Mucosa of stomach (tissue), 1 donor: ENCODE measurements at regions not wholly inside any gene's neighbourhood (a gene's known extent, or its start where the extent isn't known, plus 50 kb on each side); places are given as distances from the start of the nearest gene placed in this dataset.
"Not testable (repeated sequence)": the region's sequence is repeated elsewhere in the genome, so short reads cannot be mapped to it uniquely, and the experiment has no call there.

Experiments used
- H3K27me3 ChIP-seq: one replicate; pipeline ENCODE4 v1.7.0; 2013; ENCODE audit warnings: mild to moderate bottlenecking, low read length; ENCODE audit not compliant: control insufficient read depth, insufficient read depth
- H3K36me3 ChIP-seq: one replicate; pipeline ENCODE4 v1.7.0; 2013; ENCODE audit warnings: low read length; ENCODE audit not compliant: control insufficient read depth, insufficient read depth
- H3K4me1 ChIP-seq: one replicate; pipeline ENCODE4 v1.7.0; 2013; ENCODE audit warnings: mild to moderate bottlenecking, low read length; ENCODE audit not compliant: control insufficient read depth, insufficient read depth
- H3K4me3 ChIP-seq: one replicate; pipeline ENCODE4 v1.7.0; 2013; ENCODE audit warnings: low read length
- H3K9ac ChIP-seq: one replicate; pipeline ENCODE4 v1.7.0; 2013; ENCODE audit warnings: mild to moderate bottlenecking, low read length, moderate library complexity
- H3K9me3 ChIP-seq: one replicate; pipeline ENCODE4 v1.7.0; 2013; ENCODE audit warnings: mild to moderate bottlenecking, low read length, moderate library complexity; ENCODE audit not compliant: control insufficient read depth
- donor health status: Pancreatic carcinoma.

GRCh38 chr7:32779167-32779566 lies 112.4 kb downstream of the KBTBD2 start:
- no peaks in the 10 kb centered on the region for H3K27me3 ChIP-seq
- H3K9ac ChIP-seq: no peak overlapping the region
- H3K4me3 ChIP-seq: no peak overlapping the region
- H3K36me3 ChIP-seq: no peaks in the 10 kb centered on the region
- H3K4me1 ChIP-seq: no peaks in the 10 kb centered on the region
- H3K9me3 ChIP-seq: no peaks in the 10 kb centered on the region

DNA sequence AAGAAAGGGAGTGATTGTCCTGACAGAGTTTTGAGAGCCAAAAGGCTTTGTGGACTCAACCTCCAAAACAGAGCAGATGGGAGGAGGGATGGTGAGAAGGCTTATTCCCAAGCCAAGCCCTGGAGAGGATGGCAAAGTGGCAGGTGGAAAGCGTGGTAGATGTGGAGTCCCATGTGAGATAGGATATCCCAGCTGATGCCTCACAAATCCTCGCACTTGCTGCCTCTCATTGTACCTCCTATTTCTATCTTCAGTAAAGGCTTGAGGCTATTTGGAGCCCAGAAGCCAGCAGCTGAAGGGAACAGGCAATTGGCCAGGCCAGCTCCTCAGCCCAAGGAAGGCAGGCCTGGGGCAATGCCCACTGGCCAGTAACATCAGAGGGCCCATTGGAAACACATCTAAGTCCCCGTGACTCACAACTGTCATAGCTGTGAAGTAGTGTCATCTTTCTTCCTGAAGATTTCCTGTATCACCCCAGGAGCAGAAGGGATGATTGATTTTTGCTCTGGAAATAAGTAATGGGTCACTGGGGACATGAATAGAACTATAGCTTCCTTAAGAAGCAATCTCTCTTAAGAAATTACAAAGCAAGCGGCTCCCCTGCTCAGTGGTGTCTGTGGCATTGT lies 114.4 kb downstream of the KBTBD2 start:
- not testable (repeated sequence) for H3K9ac ChIP-seq, H3K4me3 ChIP-seq, H3K27me3 ChIP-seq, H3K36me3 ChIP-seq, H3K4me1 ChIP-seq, H3K9me3 ChIP-seq

DNA sequence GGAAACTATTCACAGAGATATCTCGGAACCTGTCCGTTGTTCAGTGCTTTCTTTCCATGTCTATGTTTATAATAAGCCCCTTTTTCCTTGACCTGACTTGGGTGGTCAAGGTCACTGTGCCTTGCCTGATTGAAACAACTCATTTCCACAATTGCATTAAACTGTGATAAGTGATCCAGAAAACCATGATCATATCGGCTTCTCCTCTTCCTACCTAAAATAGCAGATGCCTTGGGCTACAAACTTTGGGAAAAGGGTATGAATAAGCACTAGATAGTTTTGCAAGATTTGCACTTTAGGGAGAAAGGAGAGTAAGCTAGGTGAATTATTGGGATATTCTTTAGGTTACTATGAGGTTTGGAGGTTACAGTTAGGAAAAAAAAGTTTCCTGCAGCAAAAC lies 115.2 kb downstream of the KBTBD2 start:
- H3K4me1 ChIP-seq, H3K4me3 ChIP-seq, H3K9ac ChIP-seq, H3K27me3 ChIP-seq, H3K9me3 ChIP-seq, H3K36me3 ChIP-seq: not testable (repeated sequence)

- not testable (repeated sequence) for H3K9ac ChIP-seq, H3K27me3 ChIP-seq, H3K9me3 ChIP-seq, H3K36me3 ChIP-seq, H3K4me1 ChIP-seq, H3K4me3 ChIP-seq
Measured at GRCh38 chr7:32775809-32776208, 115.8 kb downstream of the KBTBD2 start.

- Histone ChIP-seq H3K36me3 (no peaks in the 10 kb centered on the region), H3K9me3 (no peaks in the 10 kb centered on the region), H3K9ac (no peak overlapping the region), H3K27me3 (no peaks in the 10 kb centered on the region), H3K4me3 (no peak overlapping the region), H3K4me1 (peaks cover 9% of the 10 kb centered on the region)
Measured at GRCh38 chr7:32774541-32774951, 117.0 kb downstream of the KBTBD2 start.

- H3K9me3 ChIP-seq, H3K36me3 ChIP-seq, H3K4me3 ChIP-seq, H3K27me3 ChIP-seq, H3K4me1 ChIP-seq, H3K9ac ChIP-seq: not testable (repeated sequence)
Measured at GRCh38 chr7:32768866-32769510, 122.6 kb downstream of the KBTBD2 start.

DNA sequence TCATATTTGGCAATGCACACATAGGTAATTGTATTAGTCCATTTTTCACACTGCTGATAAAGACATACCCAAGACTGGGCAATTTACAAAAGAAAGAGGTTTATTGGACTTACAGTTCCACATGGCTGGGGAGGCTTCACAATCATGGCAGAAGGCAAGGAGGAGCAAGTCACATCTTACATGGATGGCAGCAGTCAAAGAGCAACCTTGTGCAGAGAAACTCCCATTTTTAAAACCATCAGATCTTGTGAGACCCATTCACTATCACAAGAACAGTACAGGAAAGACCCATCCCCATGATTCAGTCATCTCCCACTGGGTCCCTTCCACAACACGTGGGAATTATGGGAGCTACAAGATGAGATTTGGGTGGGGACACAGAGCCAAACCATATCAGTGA lies 123.2 kb downstream of the KBTBD2 start:
- H3K4me1 ChIP-seq, H3K4me3 ChIP-seq, H3K27me3 ChIP-seq, H3K9ac ChIP-seq, H3K9me3 ChIP-seq, H3K36me3 ChIP-seq: not testable (repeated sequence)

DNA sequence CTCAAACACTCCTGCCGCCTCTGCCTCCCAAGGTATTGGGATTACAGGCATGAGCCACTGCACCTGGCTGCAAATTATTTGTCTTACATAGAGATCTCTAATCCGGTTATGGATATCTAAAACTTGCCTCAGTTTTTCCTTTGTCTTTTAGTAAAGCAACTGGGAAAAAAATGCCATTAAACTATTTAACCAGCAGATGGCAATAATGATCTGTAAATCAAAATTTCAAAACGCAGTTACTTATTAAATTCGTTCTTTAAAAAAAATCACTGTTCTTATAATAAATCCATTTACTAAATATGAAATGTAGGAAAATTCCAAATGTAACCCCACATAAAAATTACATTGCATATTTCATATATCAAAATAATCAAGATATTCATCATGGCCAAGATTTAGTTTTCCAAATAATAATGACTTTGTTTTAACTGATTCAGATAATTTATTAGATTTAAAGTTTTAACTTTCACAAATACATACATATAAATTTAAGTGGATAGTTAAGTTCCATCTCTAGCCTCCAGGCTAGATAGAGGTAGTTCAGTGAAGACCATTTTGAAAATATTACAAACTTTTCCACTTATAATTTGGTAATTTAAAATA lies 125.8 kb downstream of the KBTBD2 start:
- not testable (repeated sequence) for H3K9me3 ChIP-seq, H3K27me3 ChIP-seq, H3K36me3 ChIP-seq, H3K4me3 ChIP-seq, H3K9ac ChIP-seq, H3K4me1 ChIP-seq

- no peak overlapping the region for H3K9ac ChIP-seq
- no peaks in the 10 kb centered on the region for H3K36me3 ChIP-seq
- no peaks in the 10 kb centered on the region for H3K4me1 ChIP-seq
- no peaks in the 10 kb centered on the region for H3K27me3 ChIP-seq
- no peaks in the 10 kb centered on the region for H3K9me3 ChIP-seq
- no peak overlapping the region for H3K4me3 ChIP-seq
Measured at GRCh38 chr7:32765185-32765584, 126.4 kb downstream of the KBTBD2 start.

DNA sequence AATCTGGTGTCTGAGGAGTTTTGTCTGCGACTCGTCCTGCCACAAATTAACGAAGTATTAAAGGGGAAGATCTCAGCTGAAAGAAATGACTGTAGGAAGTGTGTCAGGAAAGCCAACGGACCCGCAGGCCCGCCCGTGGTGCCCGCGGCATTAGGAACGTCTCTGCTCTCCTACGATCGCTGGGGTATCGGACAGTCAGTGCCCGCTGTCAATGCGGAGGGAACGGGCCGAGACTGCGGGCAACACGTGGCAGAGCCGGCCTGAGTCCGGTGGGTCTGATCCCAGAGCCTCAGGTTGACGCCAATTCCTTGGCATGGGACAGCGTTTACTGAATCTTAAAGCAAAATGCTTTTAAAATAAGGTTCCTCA lies 128.7 kb downstream of the KBTBD2 start:
- Histone ChIP-seq H3K9me3 (no peaks in the 10 kb centered on the region), H3K36me3 (no peaks in the 10 kb centered on the region), H3K4me3 (no peak overlapping the region), H3K4me1 (no peaks in the 10 kb centered on the region), H3K27me3 (no peaks in the 10 kb centered on the region), H3K9ac (no peak overlapping the region)

DNA sequence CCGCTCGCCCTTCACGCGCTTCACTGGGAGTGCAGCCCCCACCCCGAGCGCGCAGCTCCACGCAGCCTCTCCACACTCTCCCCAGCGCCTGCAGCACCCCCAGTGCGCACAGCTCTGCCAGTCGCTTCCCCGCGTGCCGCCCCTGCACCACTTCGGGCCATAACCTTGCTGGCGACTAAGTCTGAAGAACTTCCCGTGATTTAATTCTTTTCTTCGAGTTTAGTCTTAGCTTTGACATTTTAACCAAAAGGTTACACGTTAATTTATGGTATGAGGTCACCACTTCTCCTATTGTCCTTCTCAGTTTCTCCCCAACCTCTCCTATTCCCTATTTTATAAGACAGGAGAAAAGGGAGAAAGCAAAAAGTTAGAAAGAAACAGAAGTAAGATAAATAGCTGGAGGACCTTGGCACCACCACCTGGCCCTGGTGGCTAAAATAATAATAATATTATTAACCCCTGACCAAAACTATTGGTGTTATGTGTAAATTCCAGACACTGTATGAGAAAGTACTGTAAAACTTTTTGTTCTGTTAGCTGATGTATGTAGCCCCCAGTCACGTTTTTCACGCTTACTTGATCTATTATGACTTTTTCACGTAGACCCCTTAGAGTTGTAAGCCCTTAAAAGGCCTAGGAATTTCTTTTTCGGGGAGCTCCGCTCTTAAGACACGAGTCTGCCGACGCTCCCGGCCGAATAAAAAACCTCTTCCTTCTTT lies 129.2 kb downstream of the KBTBD2 start:
- not testable (repeated sequence) for H3K4me1 ChIP-seq, H3K9ac ChIP-seq, H3K27me3 ChIP-seq, H3K36me3 ChIP-seq, H3K4me3 ChIP-seq, H3K9me3 ChIP-seq

DNA sequence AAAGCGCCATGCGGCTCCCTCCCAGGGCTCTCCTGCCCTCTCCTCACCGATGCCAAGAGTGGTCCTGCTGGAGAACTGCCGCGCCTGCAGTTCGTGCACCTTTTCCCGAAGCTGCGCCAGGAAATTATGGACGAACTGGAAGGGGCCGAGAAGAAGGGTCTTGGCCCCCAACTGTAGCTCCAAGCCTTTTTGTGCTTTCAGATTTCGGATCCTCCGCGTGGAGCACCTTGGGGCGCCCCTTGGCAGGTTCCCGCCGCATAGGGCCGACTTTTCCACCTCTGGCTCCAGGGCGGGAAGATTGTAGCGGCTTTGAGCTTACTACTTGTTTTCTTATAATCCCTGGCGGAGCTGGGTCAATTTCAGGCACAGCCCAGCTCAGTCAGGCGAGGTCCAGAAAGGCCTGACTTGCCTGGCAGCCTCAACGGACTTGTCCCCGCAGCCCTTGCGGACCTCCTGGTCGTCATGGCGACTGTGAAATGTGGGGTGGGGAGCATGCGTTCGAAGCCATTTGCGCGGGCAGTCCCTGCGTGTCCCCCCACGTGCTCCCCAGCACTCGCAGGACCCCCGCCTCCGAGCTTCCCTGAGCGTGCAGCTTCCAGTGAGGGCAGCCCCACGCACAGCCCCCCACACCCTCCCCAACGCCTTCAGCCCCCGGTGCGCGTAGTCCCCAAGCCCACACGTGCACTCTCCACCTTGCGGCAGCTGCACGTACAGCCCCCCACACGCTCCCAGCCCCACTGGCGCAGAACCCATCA lies 129.9 kb downstream of the KBTBD2 start:
- Histone ChIP-seq H3K4me3 (no peak overlapping the region), H3K4me1 (no peaks in the 10 kb centered on the region), H3K36me3 (no peaks in the 10 kb centered on the region), H3K9me3 (no peaks in the 10 kb centered on the region), H3K9ac (no peak overlapping the region), H3K27me3 (no peaks in the 10 kb centered on the region)
